NCI-H345 treated with DMSO at 0.1 percent for 48 hours (cell line): ENCODE measurements at regions not wholly inside any gene's neighbourhood (a gene's known extent, or its start where the extent isn't known, plus 50 kb on each side); places are given as distances from the start of the nearest gene placed in this dataset.
"Not testable (repeated sequence)": the region's sequence is repeated elsewhere in the genome, so short reads cannot be mapped to it uniquely, and the experiment has no call there.

Experiments
- DNase-seq: peaks from one replicate; lab custom pipeline; 2025; ENCODE audit not compliant: unreplicated experiment; lab: John Stamatoyannopoulos, UW

DNA sequence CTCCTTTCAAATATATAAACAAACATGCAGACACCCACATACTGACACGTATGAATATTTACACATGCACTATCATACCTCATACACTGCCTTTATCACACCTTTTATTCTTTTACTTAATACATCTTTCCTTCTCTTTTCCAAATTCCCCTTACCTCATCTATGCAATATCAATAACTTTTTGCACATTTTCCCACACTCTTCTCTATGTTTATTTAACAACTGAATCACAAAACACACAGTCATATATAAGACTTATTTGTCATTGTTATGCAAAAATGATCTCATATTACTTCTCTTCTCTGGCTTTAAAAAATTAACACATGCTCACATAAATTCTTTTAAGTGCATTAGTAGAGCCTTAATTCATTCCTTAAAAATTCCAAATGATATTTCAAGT lies 461.4 kb downstream of the DIPK2A start:
- DNase-seq: no peak

DNA sequence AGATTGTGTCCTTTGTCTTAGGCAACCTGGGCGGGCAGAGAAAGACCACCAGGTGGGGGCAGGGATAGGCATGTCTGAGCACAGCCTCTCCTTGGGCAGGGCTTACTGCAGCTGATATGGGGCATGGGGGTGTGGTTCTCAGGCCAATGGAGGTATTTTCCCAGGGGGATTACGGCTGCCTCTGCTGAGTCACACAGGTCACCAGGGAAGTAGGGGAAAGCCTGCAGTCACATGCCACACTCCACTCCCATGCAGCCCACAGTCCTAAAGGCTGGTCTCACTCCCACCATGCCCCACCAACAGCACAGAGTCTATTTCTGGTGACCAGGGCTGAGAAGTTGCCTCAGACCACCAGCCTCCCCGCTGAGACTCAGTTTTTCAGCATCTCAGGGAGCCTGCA lies 466.4 kb downstream of the DIPK2A start:
- DNase-seq: no peak

DNA sequence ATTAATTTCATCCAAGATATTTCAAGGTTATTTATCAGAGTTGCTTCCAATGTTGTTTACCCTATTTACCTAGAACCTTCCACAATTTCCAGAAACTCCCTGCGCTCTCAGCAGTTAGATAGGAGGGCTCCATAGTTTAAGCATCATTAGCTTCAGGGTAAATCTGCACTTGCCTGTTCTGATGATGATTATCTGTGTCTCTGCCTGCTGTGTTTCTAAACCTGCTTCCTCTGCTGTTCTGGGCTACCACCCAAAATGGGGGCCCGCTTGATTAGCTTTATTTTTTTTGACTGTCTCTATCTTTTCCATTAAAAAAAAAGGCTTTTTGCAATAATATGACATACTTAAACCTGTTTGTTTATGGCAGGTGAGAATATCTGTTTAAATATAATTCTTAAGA lies 472.4 kb downstream of the DIPK2A start:
- DNase-seq: no peak

DNA sequence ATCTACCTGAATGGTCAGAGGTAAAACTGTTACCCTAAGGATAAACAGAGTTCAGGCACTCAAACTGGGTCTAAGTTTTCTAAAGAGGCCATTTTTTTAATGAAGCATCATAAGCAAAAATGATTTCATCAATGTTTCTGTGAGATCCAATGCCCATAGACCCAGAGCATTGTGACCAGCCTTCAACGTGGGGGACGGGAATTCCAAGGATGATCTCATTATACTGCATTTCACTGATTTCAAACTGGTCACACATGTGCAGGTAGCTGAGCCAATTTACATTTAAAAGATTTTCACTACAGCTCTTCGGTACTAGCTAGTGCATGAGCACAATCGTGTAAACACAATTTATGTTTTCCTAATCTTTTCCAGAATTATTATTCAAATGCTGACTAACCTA lies 472.9 kb downstream of the DIPK2A start:
- DNase-seq: no peak

DNA sequence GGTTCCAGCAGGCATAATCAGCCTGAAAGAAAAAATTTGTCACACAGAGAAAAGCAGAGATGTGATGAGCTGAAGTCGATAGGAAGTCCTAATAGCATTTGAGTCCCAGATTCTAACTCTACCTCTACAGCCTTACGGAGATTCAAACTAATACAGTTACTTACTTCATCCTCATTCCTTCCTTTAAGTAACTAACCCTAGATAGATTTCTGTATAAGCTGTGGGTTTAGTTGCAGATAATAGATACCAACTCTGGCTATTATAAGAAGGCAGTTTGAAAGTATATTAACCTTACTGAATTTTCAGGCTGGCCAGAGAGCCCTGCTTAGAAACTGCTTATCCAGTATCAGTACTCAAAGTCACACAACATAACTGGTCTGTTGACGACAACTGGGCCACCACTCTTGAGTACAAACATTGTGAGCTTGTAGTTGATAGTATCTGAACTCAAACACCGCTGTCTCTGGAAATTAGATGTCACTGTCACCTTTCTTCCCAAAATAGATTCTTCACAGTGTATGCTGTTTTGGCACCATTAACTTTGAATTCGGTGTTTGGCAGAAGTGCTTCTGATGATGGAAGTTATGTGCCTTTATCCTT lies 484.3 kb downstream of the DIPK2A start:
- DNase-seq: no peak

DNA sequence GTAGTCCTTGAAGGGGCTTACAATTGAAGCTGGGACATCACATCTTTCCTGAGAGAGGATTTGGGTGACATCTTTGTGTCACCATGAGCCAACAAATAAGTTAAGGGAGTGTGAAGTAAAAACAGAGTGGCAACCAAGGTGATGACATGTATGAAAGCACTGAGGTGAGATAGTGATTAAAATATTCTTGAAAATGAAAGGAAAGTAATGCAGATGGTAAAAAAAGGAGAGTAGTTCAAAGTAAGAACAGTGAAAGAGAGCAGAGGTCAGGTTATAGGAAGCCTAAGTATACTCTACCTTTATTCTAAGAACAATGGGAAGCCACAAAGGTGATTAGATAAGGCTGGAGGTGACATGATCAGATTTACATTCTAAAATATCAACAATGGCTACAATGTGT lies 486.1 kb downstream of the DIPK2A start:
- no peak for DNase-seq

DNA sequence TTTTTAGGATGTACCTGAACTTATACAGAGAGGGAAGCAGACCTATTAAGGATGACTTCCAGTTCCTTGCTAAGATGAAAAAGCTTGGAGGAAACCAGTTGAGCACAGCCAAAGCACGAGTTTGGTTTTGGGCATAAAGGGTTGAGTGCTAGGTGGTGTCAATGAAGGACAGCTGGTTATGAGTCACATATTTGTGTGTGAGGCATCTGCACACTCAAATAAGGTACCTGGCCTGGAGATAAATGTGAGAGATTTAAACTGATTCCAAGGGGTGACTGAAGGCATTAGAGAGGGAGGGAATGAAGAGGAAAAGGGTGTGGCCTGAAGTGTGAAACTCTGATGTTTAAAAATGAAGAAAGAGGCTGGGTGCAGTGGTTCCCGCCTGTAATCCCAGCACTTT lies 486.7 kb downstream of the DIPK2A start:
- DNase-seq: no peak

DNA sequence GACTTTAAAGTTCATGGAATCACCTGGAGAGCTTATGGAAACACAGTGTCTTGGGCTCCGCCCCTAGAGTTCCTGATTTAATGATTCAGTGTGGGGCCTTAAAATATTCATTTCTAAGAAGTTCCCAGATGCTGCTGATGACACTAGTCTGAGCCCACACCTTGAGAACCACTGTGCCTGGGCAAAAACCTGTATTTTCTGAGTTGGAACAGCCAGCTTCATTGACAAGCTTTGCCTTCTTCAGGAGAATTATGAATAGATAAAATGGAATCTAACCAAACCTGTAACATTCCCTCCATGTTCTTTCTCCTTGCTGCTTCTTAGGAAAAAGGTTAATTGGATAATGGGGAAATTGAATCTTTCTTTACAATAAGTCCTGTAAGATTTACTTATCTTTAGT lies 490.7 kb downstream of the DIPK2A start:
- DNase-seq: no peak

DNA sequence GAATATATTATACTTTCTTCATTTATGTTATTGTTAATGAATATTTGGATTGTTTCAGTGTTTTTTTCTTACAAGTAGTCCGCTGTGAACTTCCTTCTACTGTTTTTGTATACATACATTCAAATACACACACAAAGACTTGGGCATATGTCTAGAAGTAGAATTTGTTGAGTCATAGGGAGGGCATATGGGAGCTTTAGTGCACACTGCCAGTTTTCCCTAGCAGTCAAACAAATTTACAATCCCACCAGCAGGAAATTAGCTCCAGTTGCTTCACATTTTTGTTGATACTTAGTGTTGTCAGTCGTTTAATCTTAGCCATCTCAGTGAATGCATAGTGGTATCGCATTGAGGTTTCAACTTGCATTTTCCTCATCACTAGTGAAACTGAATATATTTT lies 492.3 kb downstream of the DIPK2A start:
- DNase-seq: no peak

DNA sequence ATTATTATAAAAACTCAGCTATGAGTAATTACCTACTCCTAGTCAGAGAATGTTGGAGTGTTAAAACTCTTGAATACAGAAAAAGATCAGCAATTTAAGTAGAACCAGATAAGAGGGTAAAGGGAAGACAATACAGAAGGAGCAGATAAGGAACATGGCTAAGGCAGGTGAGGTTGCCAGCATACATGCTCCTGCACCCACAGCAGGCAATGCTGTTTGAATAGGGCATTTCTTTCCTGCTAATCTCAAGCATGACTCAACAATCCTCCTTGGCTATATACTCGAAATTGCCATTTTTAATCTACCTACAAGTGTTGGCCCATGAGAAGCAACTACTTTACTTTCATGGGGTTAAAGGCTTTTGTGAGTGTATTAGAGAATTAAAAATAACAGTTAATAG lies 494.5 kb downstream of the DIPK2A start:
- no peak for DNase-seq

DNA sequence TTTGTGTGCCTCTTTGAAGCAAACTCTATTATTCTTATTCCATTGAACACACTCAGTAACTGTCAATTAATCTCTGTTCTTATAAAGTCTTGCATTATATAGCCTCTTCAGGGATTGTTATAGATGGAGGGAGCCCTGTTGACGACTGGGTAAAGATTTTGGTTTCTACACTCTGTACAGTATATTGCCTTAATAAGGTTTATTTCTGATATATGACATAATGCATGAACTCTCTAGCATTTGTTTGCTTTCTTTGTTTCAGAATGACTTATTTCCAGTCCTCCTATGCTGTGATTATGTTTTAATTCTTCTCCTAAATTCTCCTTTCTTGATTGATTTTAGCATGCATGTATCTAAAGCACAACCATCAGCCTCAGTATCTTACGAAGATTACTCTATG lies 494.9 kb downstream of the DIPK2A start:
- no peak for DNase-seq

DNA sequence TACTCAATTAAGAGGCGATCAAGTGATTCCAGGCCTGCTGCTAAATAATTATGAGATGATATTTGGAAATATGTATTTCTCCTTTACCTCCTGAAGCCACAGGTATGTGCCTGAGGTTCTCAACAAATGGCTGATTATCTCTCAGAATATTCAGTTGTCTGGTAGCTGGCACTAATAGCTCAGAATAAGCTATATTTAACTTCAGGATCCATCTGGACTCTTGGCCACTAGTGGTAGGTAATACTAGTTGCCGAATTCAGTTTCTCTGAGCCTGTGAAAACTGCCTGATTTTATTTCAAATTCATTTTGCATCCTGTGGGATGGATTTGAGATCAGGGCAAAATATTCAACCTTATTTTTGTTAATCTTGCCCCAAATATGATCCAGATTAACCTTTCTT lies 499.0 kb downstream of the DIPK2A start:
- no peak for DNase-seq

DNA sequence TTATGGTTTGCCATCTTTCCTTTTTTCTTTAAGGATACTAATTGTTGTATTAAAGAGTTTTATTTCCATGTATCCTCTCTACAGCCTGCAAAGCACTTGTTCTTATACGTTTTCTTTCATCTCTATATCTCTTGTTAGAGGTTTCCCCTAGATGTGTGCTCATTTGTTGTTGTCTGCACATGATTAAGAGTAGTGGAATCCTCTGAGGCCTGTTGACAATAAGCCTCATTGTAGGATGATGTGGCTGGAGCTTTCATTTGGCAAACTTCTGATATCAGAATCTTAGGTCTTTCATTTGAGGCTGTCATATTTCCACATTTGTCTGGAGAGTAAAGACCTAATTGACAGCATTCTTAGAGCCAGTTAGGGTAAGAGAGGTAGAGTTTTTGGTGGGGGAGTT lies 506.0 kb downstream of the DIPK2A start:
- no peak for DNase-seq

DNA sequence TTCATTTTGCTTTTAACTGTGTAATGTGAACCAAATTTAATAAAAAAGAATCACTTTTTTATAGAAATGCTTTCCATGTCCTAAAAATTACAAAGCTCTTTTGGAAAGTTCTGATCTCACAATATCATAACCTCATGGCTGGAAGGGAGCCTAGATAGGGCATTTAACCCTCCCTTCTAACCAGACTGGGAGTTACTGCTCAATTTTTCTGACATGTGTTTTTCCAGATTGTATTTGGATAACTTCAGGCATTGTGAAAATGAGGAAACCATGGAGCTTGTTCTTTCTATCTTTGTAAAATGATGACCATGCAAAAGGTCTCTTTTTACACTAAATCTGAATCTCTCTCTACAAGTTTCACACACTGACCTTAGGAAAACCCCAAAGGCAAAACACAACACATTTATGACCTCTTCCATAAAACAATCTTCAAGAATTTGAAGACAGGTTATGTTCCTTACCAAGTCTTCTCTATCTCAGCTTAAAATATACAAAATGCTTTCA lies 508.8 kb downstream of the DIPK2A start:
- DNase-seq: no peak

DNA sequence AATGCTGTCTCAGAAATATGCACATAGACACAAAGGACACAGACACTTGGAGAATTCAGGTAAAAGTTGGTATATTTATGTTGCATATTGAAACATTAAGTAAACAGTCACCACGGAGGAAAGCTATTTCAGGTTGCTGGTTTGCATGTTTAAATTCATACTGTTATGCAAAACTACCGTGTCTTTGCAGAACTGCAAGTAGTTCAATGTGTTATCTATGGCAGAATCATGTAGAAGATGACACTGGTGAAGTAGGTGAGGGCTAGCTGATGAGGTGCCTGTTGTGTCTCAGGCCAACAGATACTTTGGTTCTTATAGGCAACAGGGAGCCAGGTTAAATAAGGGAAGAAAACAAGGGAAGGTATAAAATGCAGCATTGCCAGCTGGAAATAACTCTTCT lies 511.3 kb downstream of the DIPK2A start:
- no peak for DNase-seq

DNA sequence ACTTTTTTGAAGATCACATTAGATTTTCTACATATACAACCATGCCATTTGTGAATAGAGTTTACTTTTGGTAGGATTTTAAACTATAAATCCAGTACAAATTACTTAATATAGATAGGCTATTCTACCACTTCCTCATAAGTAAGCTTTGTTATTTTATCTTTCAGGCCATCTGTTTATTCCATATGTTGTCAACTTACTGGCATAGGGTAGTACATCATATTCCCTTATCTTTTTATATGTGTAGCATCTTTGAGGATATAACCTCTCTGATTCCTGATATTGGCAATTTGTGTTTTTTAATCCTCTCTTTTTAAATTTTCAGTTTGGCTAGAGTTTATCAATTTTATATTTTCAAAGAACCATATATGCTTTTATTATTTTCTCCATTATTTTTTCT lies 515.4 kb downstream of the DIPK2A start:
- no peak for DNase-seq

DNA sequence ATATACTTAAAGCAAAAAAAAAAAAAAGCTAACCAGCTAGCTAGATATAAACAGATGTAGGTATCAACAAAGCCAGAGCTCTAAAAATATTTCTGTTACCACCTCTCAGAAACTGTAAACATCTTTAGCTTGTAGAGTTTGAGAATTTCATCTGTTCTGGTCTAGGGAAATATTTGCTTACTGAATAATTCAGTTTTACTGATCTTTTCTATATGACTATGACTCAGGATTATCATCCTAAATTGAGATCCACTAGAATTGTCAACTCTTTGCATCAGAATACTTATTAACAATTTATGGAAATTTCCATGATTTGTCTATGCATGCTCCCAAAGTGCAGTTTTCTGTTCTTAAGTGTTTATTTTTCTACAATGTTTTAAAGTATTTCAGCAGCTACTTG lies 517.3 kb downstream of the DIPK2A start:
- no peak for DNase-seq

DNA sequence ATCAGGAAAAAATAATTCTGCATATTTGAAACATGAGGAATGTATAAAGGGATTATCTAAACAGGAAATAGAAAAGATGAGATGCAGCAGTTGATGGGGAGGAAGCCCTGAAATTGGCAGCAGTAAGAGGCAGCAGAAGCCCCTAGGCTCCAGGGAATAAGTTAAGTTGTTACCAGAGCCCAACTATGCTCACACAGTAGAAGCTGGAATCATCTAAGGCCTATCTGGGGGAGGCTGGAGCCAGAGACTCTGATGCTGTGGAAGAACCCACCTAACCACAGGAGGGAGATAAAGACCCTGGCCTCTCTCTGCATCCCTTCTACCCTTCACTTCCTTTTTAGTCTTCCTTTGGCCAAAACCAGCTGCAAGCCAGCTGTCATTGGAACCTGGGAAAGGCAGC lies 519.7 kb downstream of the DIPK2A start:
- DNase-seq: no peak

DNA sequence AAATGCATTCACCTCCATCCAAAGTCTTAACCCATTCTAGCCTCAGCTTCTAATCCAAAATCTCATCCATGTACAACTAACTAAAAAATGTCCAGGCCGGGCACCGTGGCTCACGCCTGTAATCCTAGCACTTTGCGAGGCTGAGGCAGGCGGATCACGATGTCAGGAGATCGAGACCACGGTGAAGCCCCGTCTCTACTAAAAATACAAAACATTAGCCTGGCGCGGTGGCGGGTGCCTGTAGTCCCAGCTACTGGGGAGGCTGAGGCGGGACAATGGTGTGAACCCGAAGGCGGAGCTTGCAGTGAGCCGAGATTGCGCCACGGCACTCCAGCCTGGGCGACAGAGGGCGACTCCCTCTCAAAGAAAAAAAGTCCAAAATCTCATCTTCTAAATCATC lies 523.0 kb downstream of the DIPK2A start:
- DNase-seq: not testable (repeated sequence)

DNA sequence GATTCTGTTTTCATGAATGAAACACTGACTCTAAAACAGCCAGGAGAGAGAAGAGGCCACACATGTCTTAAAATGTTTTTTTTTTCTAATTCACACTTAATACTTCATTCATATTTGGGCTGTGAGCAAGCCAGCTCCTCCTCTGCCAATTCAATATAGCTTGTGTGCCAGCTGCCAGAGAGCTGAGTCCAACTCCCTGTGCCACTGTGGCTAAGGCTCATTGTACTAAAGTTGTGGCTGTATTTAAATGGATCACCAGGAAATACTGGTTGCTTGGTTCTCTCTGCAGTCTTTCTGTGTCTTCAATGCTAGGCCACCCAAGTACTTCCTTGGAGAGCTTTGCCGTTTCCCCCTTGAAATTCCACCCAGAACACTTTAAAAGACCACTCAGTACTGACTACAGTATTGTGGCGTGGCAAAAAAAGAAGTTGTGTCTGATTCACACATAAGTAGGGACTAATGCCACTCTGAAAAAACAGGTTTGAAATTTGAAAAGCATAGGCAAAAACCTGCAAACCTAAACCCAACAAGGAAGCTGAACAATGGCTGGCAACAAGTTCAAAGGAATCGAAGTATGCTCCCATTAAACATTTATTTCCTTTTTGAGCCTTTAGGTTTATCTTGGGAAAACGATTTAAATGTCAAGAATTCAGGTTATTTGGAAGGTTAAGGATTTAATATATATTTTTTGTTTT lies 524.7 kb downstream of the DIPK2A start:
- no peak for DNase-seq

DNA sequence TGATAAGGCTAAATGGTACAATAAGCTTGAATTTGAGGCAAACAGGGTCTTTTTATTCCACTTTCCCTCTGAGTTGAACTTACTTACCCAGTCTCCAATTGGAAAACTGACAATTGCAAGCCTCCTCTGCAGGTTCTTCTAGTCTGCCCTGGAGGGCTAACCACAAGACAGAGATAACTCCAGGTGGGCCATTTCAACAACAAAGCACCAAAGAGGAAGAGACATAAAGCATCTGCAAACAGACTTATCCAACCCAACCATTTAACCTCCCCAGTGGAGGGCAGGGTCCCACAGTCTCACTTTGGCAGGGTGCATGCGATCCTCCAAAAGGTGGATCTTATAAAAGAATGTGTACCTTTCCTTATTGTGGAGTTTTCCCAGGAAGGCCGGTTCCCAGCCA lies 525.8 kb downstream of the DIPK2A start:
- DNase-seq: no peak

DNA sequence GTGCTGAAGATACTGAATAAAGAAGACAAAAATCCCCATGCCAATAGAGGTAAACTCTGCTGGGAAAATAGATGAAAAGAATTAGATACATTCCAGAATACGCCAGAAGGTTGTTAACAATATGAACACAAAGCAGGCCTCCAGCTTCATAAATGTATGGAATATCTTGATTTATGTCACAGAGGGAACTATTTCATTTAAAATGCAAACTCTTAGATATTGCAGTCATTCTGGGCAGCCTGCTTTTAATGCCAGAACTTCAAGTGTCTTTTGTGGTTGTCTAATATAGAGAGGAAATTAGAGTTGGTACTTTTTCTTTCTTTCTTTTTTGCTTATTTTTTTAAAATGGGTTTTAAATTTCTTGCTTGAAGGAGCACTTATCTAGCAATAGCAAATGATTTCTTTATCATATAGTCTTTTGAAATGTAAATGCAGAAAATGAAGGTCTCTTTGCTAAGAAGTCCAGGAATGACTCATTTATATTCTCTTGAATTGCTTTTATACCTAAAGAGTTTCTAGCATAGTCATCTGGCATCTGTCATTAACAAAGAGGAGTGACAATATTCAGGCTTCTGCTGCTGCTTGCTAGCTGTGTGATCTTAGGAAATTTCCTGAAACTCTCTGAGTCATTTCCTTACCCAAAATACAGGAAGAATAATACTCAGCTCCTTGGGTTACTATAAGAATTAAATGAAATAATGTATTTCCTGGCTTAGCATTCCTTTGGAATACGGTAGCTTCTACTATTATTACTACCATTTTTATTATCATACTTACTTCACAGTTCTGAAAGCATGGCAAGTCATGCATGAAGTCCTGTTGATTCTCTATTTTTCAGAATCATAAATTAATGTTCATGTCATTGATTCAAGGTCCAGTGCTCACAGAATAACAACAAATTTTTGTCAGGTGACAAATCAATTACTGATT lies 527.6 kb downstream of the DIPK2A start:
- no peak for DNase-seq
